GM19397 (cell line): ENCODE measurements at regions not wholly inside any gene's neighbourhood (a gene's known extent, or its start where the extent isn't known, plus 50 kb on each side); places are given as distances from the start of the nearest gene placed in this dataset.

Experiments used
- ATAC-seq: cut with Tn5 transposase; IDR thresholded peaks from one replicate; pipeline ENCODE4 v1.9.1; 2021; ENCODE audit warnings: mild to moderate bottlenecking, moderate library complexity; ENCODE audit not compliant: unreplicated experiment

GRCh38 chr2:220151341-220151740 lies 523.9 kb downstream of the SLC4A3 start:
- ATAC-seq, result no peak

DNA sequence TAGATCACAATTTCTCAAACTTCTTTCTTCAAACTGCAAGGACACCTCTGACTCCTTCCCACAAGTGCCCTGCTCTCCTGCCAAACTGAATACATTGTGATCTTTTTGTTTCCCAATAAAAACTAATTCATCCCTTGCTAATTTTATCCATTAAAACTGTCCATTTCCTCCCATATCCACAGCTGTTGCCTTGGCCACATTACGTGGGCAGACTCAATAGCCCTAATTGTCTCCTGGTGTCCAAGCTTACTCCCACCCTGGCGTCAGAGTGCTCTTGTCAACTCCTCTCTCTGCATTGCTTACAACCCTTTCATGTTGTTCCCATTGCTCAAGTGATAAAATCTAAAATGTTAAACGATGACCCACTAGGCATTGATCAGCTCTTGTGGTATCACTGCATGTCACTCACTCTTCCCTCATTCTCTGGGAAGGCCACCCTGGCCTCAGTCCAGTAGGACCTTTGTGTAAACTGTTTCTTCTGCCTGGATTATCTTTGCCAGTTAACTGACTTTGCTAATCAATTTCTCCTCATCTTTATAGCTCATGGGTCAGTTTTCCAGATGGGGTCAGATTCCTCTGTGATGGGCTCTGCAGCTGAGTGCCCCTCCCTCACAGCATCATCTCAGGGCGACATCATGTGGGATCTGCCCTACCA lies 525.0 kb downstream of the SLC4A3 start:
- no peak for ATAC-seq

GRCh38 chr2:220153118-220153517 lies 525.7 kb downstream of the SLC4A3 start:
- no peak for ATAC-seq

GRCh38 chr2:220154304-220154703 lies 526.9 kb downstream of the SLC4A3 start:
- ATAC-seq, result no peak

- ATAC-seq, result no peak
Measured at GRCh38 chr2:220157312-220157711, 529.9 kb downstream of the SLC4A3 start.

- no peak for ATAC-seq
Measured at GRCh38 chr2:220159738-220160137, 532.3 kb downstream of the SLC4A3 start.

GRCh38 chr2:220162320-220162719 lies 534.9 kb downstream of the SLC4A3 start:
- ATAC-seq, result no peak

- ATAC-seq, result no peak
Measured at GRCh38 chr2:220163486-220163885, 536.1 kb downstream of the SLC4A3 start.

GRCh38 chr2:220165401-220165800 lies 538.0 kb downstream of the SLC4A3 start:
- ATAC-seq, result no peak

DNA sequence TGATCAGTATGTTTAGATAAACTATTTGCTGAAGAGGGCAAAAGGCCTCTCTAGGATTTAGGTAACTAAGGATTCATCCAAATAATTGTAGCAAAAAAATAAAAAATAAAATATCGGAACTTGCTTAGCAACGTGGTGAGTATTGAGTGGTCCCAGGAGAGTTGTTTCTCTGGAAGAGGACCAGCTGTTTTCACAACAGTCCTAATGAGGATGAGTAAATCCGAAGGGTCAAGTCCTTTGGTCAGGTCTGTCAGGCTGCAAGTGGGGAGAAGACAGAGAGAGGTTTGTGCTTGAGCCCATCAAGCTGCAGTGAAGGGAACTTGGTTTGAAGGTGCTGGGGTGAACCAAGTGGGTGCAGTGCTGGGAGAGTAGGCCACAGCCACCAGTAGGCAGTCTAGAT lies 539.2 kb downstream of the SLC4A3 start:
- no peak for ATAC-seq

DNA sequence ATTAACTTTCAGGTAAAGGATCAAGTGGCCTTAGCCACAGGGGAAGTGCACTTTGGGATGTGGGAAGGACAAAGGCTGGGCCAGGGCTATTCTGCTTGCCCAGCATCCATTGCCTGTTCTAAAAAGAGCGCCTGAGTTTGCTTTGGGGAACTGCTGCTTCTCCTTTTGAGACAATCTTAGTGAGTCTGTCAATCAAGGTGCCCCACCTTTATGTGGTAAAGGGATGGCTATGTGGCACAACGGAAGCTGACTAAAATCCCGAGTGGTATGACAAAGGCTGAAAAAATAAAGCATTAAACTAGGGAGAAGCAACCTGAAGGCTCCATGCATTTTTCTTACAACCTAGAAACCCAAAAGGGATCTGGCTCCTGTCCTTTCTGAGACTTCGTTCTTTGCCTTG lies 540.5 kb downstream of the SLC4A3 start:
- no peak for ATAC-seq

- no peak for ATAC-seq
Measured at GRCh38 chr2:220168891-220169546, 541.6 kb downstream of the SLC4A3 start.

DNA sequence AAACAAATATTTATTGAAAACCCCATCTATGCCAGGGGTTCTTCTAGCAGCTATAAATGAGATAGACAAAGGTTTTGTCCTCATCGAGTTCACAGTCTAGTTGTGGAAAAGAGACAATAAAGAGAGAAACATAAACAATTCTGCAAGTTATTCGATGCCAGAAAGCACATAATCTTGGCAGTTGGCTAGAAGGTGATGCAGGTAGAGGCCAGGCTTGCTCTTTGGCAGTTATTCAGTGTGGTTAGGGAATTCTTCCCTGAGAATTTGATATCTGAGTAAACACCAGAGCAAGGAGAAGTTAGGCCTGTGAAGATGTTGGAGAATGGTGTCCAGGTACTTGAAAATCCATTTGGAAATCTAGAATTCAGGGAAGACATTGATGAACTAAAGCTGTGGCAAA lies 547.4 kb downstream of the SLC4A3 start:
- ATAC-seq, result no peak

DNA sequence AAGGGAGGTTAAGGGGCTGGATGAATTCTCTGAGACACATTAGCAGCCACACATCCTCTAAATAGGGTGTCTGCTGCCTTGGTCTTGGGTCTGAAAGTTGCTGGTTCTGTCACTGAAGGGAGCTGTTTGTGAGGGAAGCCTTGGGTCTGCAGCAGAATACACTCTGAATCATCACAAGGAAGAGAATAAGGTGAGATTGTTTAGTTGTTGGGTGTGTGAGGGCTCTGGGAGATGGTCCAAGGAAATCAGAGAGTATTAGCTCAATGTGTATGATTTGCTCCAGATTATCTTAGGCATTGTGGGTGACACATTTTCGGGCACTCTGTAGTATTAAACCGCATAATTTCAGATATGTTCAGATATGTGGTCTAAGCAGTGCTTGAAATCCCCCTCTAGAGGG lies 548.5 kb downstream of the SLC4A3 start:
- no peak for ATAC-seq

DNA sequence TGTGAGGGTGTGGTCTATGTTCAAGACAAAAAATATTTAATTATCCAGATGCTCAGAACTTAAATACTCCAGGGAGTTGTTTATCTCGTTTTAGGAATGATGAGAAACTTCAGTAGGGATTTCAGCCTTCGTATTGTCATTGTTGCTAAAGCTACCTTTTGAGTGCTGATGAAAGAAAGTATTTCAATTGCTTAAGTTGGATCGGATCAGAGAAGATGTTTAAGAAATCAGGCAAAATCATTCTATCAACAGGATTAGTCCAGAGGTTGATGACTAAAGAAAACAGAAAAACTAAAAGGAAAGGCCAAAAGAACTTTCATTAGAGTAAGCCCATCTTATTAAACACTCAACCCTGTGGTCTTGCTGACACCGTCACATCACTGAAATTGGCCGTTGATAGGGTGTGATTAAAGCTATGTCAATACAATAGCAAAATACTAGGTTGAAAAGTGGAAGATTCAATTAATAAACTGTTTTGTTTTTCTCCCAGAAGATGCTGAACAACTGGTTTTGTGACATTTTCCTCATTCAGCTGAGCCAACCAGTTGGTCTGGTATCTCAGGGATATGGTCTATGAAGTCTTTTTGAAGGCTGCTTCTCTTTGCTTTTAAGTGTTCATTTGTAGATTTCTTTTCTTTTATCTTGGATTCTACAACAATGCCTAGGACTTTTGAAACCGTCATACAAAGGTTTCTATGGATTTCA lies 551.7 kb downstream of the SLC4A3 start:
- ATAC-seq, result no peak

- no peak for ATAC-seq
Measured at GRCh38 chr2:220181165-220181564, 553.7 kb downstream of the SLC4A3 start.

DNA sequence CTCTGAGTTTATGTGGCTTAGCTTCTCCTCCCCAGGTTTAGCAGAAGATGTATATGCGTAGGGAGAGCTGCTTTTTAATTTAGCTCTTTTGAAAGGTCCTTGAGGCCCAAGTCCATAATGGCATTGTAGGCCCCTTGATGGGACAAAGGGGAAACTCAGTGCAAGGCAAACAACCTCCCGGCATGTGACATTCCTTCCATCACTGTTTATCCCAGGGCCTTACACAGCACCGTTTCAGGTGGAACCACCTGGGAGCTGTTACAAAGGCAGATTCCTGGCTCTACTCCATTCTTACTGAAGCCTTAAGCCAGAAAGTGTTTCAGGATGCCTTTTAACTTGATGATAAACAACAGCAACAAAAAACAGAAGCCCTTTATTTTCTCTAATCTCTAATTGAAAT lies 555.4 kb downstream of the SLC4A3 start:
- no peak for ATAC-seq

- no peak for ATAC-seq
Measured at GRCh38 chr2:220185766-220186305, 558.4 kb downstream of the SLC4A3 start.

GRCh38 chr2:220188031-220188430 lies 560.6 kb downstream of the SLC4A3 start:
- no peak for ATAC-seq

DNA sequence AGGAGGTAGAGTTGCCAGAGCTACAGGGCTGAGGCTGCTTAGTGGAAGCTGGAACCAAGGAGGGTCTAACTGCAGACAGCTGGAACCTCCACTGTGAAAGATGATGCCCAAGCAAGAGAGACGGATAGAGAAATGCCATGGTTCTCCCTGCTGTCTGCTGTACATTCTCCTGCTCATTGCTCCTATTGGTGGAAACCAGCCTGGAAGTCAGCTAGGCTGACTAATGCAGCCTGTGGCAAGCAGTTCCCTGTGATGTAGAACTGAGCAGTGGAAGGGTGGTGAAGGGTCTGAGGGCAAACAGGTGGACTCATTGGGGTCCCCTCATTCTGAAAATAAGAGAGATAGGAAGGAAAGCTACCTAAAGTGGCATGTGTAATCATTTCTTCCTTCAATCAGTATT lies 563.6 kb downstream of the SLC4A3 start:
- ATAC-seq, result no peak

GRCh38 chr2:220191737-220192136 lies 564.3 kb downstream of the SLC4A3 start:
- ATAC-seq, result no peak
